Limb (tissue), 2 donors: ENCODE measurements at regions not wholly inside any gene's neighbourhood (a gene's known extent, or its start where the extent isn't known, plus 50 kb on each side); places are given as distances from the start of the nearest gene placed in this dataset.

ENCODE experiments used
- DNase-seq, 2 donors: peaks; one replicate each; pipeline ENCODE4 v3.0.0-alpha.2; 2016; ENCODE audit errors: extremely low spot score in 2 of 2

DNA sequence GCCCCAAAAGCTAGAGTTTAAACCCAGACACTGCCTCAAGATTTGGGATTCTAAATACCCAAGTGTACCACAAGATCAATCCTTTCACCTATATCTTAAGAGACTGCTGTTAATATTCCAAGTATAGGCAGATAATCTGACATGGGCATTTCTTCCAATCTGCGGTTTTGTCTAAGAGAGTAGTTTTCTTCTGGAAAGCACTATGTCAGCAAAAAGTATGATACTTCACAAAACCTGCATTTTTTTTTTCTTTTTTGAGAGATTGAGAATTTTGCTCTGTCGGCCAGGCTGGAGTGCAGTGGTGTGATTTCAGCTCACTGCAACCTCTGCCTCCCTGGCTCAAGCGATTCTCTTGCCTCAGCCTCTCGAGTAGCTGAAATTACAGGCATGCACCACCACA is 190.7 kb upstream of the TYRP1 start:
- DNase-seq: no peak

- DNase-seq: no peak
Measured at GRCh38 chr9:12503606-12504122, 189.5 kb upstream of the TYRP1 start.

GRCh38 chr9:12510551-12510950 is 182.6 kb upstream of the TYRP1 start:
- DNase-seq: no peak

- DNase-seq: no peak
Measured at GRCh38 chr9:12511726-12512125, 181.5 kb upstream of the TYRP1 start.

DNA sequence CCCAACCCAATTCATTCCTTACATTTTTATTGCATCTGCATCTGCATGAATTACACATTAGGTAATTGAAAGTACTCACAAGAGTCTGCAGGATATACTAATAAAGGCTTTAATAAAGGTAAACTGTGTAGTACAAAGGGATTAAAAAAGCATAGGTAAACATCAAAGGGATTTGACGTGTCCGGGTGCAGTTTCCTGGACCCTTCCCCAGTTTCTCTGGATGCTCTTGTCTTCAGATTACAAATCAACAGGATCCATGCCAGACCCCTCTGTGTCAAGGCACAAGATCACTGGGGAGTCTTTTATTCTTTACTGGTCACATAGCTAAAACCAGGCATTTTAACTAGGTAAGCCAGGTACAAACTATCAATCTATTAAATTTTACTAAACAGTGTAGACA is 177.2 kb upstream of the TYRP1 start:
- no peak for DNase-seq

- DNase-seq: no peak
Measured at GRCh38 chr9:12516573-12516972, 176.6 kb upstream of the TYRP1 start.

DNA sequence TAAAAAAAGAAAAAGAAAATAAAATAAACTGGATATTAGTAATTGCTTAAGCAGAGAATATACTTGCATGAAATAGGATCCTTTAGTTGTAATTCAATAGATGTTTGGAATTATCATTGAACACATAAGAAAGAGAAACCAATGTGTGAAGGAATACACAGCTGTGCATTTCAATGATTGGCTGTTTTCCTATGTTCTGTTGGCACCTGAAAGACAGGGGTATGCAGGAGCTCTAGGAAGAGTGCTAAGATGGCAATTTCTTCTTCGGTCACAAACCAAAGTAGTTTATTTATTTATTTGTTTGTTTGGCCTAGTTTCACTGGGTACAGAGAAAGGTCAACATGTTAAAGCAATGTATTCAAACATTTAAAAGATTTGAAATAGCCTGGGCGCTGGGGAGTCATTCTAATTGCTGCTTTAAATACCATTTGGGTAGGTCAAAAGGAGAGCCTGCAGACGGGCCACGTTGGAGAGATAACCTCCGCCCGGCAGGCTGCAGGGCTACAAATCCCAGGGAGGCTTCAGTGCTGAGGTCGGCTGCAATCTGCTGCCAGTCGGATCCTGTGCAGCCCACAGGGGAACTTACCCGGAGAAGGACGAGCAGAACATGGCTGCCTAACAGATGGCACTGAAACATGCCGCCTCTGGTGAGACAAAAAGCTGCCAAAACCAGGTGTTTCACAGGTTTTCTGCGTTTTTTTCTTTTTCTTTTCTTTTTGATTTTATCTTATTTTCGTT is 154.2 kb upstream of the TYRP1 start:
- no peak for DNase-seq

DNA sequence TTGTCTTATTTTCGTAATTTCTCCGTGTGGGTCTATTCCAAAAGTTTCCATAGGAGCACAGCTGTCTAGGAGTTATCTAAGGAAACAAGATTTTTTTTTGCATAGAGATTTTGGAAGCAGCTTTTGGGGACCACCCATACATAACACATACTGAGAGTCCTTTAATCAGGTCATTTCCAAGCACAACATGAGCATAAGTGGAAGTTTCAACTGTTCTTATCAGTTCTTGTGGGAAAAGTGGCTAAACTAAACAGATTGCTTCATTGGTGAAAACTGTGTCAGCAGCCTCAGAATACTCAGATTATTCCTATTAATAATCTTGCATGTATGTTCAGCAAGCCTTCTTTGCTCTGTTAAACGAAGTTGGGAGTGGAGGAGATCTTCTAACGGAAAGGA is 153.6 kb upstream of the TYRP1 start:
- DNase-seq: no peak

GRCh38 chr9:12544700-12545099 is 148.5 kb upstream of the TYRP1 start:
- DNase-seq: no peak

GRCh38 chr9:12554636-12555035 is 138.5 kb upstream of the TYRP1 start:
- no peak for DNase-seq

DNA sequence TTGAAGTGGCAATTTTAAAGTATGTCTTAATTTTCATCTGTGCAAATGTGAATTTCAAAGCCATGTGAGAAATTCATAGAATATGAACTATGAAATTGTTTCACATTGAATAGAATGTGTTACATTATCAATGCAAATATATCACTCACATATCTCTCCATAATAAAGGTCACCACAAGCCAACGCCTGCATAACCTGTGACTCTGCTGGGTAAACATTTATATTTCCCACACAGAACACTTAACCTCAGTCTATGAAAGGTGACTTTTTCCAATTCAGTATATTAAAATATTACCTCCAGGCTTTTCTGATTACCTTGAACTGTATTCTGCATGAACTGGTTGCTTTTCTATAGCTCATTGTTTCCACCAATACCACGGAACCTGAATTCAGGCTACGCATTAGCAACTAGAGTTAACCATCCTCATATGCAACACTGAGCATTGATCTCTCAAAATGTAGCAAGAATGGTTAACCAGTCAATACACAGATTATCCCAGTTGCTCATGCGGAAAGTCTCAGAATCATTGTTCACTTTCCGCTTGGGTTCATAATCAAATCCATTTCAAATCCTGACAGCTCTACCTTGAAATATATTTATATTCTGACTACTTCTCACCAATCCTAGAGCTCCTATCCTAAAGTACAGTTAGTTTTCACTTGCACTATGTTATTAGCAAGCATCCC is 126.6 kb upstream of the TYRP1 start:
- no peak for DNase-seq

- no peak for DNase-seq
Measured at GRCh38 chr9:12584656-12585522, 108.3 kb upstream of the TYRP1 start.

- no peak for DNase-seq
Measured at GRCh38 chr9:12595400-12595799, 97.8 kb upstream of the TYRP1 start.

DNA sequence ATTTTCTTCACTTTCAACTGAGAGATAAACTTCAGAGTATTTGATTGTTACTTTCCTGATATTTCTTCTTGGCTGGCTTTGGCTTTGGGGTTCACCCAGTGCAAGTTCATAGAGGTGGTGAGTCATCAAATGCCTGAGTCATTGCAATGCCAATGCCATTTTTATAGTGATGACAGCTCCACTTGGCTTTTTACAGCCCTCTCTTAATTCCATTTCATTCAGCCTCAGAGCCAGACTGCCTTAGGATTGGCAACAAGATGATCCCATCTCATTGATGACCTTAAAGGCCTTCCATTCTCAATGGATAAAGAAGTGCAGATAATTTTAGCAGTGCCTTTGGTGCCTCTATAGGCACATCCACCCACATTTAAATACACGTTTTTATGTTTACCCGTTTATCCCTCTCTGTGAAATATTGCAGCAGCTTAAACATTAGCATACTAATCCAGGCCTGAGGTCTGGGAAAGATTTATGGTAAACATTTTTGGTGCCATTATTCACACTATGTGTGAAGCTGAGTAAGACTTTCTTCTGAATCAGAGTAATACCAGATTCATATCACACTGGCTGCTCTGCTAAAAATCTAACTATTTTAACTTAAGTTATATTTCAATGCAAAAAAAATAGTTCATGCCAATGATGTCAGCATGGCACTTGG is 88.9 kb upstream of the TYRP1 start:
- no peak for DNase-seq

DNA sequence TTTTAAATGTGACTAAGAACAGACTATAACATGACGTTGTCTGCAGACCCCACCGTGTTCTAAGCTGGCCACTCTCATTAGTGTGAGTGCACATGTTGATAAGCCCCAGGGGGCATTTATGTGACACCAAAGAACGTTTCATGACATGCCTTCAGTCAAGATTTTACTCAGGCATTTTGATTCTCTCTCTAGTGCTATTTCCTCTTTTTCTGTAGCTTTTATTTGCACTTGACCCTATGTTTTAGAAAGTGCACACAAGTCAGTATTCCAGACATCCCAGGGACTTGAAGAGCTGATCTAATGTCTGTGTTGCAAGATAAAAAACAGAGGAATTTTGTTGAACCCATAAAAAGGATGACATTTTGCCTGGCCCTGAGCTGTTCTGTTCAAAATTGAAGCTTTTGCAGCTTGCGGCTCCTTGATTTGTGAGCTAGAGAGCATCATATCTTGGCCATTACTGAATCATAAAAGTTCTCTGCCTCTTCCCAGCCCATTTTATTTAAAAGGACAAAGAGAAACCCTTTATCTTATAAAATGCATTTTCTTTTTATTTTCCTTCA is 80.9 kb upstream of the TYRP1 start:
- DNase-seq: no peak

- no peak for DNase-seq
Measured at GRCh38 chr9:12613071-12613470, 80.1 kb upstream of the TYRP1 start.

GRCh38 chr9:12614488-12614887 is 78.7 kb upstream of the TYRP1 start:
- DNase-seq: no peak

- DNase-seq: no peak
Measured at GRCh38 chr9:12618956-12619355, 74.2 kb upstream of the TYRP1 start.

GRCh38 chr9:12625844-12626243 is 67.3 kb upstream of the TYRP1 start:
- no peak for DNase-seq

DNA sequence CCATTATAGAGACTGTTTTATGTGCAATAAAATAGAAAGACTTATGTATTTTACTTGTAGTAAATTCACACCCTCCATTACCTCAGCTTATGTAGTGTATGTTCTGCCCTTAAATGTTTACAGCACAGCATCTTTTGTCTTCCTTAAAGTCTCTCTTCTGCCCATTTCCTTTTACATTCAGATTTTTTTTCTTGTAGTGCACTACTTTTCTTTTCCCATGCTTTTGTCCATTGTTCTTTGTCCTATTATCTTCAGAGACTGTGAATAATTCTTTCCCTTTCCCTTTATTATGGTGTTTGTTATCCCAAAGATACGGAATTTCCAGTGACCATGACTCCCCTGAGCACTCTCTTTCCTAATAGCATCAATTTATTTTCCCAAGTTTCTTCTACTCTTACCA is 66.1 kb upstream of the TYRP1 start:
- no peak for DNase-seq

DNA sequence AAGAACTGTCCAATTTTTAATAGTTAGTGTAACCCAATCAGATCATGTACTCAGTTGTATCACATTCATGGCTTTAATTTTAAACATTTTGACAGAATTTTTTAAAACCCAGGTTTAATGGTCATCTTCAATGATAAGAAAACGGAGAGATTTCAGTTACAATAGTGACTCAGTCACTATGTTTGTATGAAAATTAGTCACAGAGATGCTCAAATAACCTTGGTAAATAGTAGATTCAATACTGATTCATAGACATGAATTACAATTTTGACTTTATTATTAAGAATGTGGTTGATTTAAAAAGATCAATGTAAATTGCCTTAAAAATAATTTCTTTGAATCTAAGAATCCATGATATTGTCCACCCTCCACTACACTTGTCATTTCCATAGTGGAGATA is 64.6 kb upstream of the TYRP1 start:
- DNase-seq: no peak
